Colon (tissue), 2 donors: ENCODE measurements at regions not wholly inside any gene's neighbourhood (a gene's known extent, or its start where the extent isn't known, plus 50 kb on each side); places are given as distances from the start of the nearest gene placed in this dataset.
"Not testable (repeated sequence)": the region's sequence is repeated elsewhere in the genome, so short reads cannot be mapped to it uniquely, and the experiment has no call there.

ENCODE experiments used
- FAIRE-seq: peaks from 2 replicates; lab custom pipeline; 2012; peaks lifted over from hg19 to GRCh38; lab: Jason Lieb, UNC
- donor health status: control.
- donor health status: control.

DNA sequence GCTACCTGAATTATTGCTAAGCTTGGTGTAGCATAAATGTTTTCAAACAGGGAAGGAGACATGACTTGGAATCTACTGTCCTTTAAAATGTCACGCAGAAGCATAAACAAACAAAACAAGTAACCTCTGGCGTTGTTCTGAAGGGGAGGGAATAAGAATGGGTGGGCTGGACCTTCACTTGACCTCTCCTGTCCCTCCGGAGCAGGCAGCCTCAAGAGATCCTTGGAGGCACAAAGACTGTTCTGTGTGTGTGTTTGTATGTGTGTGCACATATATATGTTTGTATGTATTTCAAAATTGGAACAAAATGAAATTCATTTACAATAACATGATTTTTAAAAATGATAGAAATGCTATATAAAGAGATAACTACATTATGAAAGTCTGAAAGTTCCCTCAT, 91.3 kb upstream of the DCLK2 start:
- no peak for FAIRE-seq

- FAIRE-seq: no peak
These were observed 90.7 kb upstream of the DCLK2 start for GRCh38 chr4:149987330-149988086.

DNA sequence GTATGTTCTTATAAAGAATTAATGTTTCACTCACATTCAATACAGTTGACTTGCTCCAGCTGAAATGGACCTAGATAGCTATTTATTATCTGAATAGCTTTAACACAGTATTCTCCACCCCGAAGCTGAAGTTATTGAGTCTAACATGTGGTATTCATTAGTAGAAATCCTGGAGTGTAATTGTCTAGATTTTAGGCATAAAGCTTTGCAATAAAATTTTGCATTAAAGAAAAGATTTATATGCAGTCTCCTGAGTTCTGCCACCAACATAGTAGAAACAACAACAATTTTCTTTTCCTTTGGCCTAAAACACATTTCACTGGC, 90.2 kb upstream of the DCLK2 start:
- no peak for FAIRE-seq

- FAIRE-seq: no peak
These were observed 85.2 kb upstream of the DCLK2 start for GRCh38 chr4:149993030-149993429.

DNA sequence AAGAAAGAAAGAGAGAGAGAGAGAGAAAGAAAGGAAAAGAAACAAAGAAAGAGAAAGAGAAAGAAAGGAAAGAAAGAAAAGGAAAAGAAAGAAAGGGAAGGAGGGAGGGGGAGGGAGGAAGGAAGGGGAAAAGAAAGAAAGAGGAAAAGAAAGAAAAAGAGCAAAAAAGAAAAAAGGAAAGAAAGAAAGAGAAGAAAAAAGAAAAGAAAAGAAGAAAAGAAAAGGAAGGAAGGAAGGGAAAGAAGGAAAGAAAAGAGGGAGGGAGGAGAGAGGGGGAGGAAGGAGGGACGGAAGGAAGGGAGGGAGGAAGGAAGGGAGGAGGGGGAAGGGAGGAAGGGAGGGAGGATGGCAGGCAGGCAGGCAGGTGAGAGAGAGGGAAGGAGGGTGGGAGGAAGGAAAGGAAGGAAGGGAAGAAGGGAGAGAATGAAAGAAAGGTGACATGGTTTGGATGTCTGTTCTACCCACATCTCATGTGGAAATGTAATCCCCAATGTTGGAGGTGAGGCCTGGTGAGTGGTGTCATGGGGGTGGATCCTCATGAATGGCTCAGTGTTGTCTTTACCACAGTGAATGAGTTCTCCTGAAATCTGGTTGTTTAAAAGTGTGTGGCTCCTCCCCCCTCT, 83.0 kb upstream of the DCLK2 start:
- FAIRE-seq: no peak

- FAIRE-seq: no peak
These were observed 80.3 kb upstream of the DCLK2 start for GRCh38 chr4:149997881-149998421.

GRCh38 chr4:149999485-150000074, 78.7 kb upstream of the DCLK2 start:
- FAIRE-seq: no peak

DNA sequence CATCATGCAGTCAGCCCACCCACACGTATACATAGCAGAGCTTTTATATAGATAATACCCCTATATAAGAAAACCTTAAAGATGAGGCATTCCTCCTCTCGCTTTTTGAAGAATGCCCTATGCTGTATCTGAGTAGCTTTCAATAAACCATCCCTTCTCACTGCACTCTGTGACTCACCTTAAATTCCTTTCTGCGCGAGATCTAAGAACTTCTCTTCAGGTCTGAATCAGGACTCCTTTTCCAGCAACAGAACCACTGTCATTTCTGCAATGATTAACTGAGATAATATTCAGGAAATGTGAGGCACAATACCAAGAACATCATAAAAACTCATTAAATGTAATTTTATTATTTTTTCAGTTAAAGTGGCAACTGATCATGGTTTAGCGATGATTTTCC, 76.4 kb upstream of the DCLK2 start:
- no peak for FAIRE-seq

DNA sequence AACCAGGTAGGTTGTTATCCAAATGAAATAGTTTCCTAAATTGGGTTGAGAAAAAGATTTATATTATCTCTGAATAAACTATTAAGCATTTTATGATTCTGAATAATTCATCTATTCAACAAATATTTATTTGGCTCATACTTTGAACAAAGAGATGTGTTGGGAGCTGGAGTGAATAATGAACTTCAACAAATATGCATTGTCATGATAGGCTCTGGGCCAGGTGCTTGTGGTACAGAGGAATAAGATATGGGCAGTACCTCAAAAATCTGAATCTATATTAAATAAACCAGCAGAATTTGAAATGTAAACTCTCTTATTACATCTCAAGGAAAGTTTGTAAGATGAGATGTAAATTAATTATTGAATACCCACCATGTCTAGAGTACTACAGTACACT, 75.7 kb upstream of the DCLK2 start:
- no peak for FAIRE-seq

- FAIRE-seq: no peak
These were observed 73.8 kb upstream of the DCLK2 start for GRCh38 chr4:150004481-150004880.

DNA sequence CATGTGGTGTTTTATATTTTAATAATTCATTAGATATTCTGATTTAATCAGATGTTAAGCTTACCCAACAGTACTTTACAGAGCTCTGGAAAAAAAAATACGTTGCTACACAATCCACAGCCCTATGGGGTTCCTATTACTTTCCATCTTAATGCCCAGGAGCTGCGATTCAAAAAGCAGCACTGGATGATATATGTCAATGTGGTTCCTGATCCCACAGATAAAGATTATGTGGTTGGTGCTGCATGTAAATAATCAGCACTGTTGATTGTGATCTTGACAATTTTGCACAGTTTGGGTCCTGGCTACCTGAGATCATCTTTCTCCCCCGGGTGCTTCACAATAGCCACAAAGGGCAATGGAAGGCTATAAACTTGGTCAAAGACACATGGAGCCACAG, 72.7 kb upstream of the DCLK2 start:
- FAIRE-seq: no peak

GRCh38 chr4:150006197-150006596, 72.0 kb upstream of the DCLK2 start:
- FAIRE-seq: no peak

DNA sequence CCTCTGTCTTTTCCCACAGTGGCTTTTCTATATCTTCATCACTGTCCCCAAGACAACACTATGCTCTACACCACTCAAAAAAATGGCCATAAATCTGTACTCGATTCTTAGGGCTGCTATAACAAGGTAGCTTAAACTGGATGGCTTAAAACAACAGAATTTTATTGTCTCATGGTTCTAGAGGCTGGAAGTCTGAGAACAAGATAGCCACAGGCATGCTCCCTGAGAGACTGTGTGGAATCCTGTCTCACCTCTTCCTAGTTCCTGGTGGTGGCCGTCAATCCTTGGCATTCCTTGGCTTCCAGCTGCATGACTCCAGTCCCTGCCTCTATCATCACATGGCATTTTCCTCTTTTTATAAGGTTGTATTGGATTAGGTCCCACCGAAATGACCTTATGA, 70.7 kb upstream of the DCLK2 start:
- no peak for FAIRE-seq

DNA sequence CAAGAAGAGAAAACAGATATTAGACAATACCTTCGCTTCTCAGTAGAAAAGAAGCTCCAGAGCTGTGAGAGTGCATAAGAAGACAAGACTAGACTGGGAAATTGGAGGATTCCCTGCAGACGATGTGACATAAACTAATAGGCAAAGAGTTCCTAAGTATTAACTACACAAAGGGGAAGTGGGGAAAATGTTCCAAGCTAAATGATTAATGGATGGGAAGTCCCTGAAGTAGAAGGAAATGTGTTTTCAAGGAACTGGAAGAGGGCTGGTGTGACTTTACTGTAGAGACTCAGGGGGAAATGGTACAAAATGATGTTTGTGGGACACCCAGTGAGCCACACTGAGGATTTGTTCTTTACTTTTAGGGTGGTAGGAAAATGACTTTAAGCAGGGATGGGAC, 69.7 kb upstream of the DCLK2 start:
- no peak for FAIRE-seq

GRCh38 chr4:150009533-150009932, 68.7 kb upstream of the DCLK2 start:
- no peak for FAIRE-seq

- no peak for FAIRE-seq
These were observed 67.6 kb upstream of the DCLK2 start for GRCh38 chr4:150010525-150011126.

- no peak for FAIRE-seq
These were observed 65.3 kb upstream of the DCLK2 start for GRCh38 chr4:150012851-150013360.

DNA sequence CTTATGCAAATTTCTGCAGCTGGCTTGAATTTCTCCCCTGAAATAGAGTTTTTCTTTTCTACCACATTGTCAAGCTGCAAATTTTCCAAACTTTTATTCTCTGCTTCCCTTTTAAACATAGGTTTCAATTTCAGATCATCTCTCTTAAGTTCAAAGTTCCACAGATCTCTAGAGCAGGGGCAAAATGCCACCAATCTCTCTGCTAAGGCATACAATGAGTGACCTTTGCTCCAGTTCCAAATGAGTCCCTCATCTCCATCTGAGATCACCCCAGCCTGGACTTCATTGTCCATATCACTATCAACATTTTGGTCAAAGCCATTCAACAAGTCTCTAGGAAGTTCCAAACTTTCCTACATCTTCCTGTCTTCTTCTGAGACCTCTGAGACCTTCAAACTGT, 62.3 kb upstream of the DCLK2 start:
- not testable (repeated sequence) for FAIRE-seq

- FAIRE-seq: not testable (repeated sequence)
These were observed 61.6 kb upstream of the DCLK2 start for GRCh38 chr4:150016621-150017020.

GRCh38 chr4:150018257-150018656, 60.0 kb upstream of the DCLK2 start:
- FAIRE-seq: no peak

GRCh38 chr4:150021483-150021882, 56.8 kb upstream of the DCLK2 start:
- no peak for FAIRE-seq

GRCh38 chr4:150023489-150023888, 54.8 kb upstream of the DCLK2 start:
- FAIRE-seq: no peak

DNA sequence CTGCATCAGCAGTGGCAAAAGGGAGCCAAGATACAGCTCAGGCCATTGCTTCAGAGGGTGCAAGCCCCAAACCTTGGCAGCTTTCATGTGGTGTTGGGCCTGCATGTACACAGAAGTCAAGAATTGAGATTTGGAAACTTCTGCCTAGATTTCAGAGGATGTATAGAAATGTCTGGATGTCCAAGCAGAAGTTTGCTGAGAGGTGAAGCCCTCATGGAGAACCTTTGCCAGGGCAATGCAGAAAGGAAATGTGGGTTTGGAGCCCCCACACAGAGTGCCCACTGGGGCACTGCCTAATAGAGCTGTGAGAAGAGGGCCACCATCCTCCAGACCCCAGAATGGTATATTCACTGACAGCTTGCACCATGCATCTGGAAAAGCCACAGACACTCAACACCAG, 51.3 kb upstream of the DCLK2 start:
- FAIRE-seq: not testable (repeated sequence)
